Activated CD4-positive, alpha-beta memory T cell treated with anti-CD3 and anti-CD28 coated beads for 36 hours (primary cell): ENCODE measurements at regions not wholly inside any gene's neighbourhood (a gene's known extent, or its start where the extent isn't known, plus 50 kb on each side); places are given as distances from the start of the nearest gene placed in this dataset.

Experiments used
- CTCF ChIA-PET: fragments of 350-600 bp; sonication (Branson Sonifier 250); formaldehyde crosslinking; loops from one replicate; lab custom pipeline; 2021; ENCODE audit warnings: antibody characterized with exemption, inconsistent platforms; lab: Charles Lee
- POLR2A ChIA-PET: fragments of 350-600 bp; sonication (Branson Sonifier 250); formaldehyde crosslinking; loops from one replicate; lab custom pipeline; 2021; ENCODE audit warnings: antibody characterized with exemption; lab: Charles Lee
- DNase-seq: peaks from one replicate; pipeline ENCODE4 v3.0.0-alpha.2; 2020
- H3K27ac Mint-ChIP-seq: one replicate; pipeline ENCODE4 v1.8.0; 2021; ENCODE audit warnings: mixed read lengths
- H3K27me3 Mint-ChIP-seq: one replicate; pipeline ENCODE4 v1.8.0; 2021; ENCODE audit warnings: mixed read lengths
- H3K36me3 Mint-ChIP-seq: one replicate; pipeline ENCODE4 v1.8.0; 2021; ENCODE audit warnings: mixed read lengths
- H3K4me1 Mint-ChIP-seq: one replicate; pipeline ENCODE4 v1.8.0; 2021; ENCODE audit warnings: low read depth, mixed read lengths
- H3K4me3 Mint-ChIP-seq: one replicate; pipeline ENCODE4 v1.8.0; 2021; ENCODE audit warnings: mild to moderate bottlenecking, mixed read lengths
- H3K9me3 Mint-ChIP-seq: one replicate; pipeline ENCODE4 v1.8.0; 2021; ENCODE audit warnings: mixed read lengths
- intact Hi-C: fragments of 100-400 bp; cut with micrococcal nuclease; formaldehyde crosslinking; loops from one replicate; pipeline ENCODE4 v1.15.1; 2023

DNA sequence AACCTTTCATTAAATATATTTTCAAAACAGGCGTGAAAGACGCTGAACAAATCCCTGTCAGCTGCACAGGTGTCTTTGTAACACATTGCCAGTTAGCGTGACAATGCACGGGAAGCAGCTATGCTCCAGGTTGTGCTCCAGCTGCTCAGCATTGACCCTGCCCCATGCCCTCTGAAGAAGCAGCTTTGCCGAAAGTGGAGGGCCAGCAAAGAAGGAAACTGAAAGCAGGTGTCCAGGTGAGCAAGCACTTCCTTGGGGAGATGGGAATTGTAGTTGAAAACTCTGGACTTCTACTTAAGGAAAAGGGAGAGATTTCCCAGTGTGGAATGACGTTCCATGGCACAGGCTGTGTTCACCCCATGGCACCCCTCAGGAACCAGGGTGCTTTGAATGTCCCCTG lies 125.7 kb downstream of the TTLL2 start:
- ChIA-PET CTCF (no interaction called here), POLR2A (no interaction called here)
- H3K9me3 Mint-ChIP-seq, result no peaks in the 10 kb centered on the region
- H3K27me3 Mint-ChIP-seq, result no peaks in the 10 kb centered on the region
- intact Hi-C loops, result no loop called here
- no peak for DNase-seq
- H3K4me1 Mint-ChIP-seq, result no peaks in the 10 kb centered on the region
- no peaks in the 10 kb centered on the region for H3K36me3 Mint-ChIP-seq
- no peak overlapping the region for H3K4me3 Mint-ChIP-seq
- H3K27ac Mint-ChIP-seq, result no peak overlapping the region

DNA sequence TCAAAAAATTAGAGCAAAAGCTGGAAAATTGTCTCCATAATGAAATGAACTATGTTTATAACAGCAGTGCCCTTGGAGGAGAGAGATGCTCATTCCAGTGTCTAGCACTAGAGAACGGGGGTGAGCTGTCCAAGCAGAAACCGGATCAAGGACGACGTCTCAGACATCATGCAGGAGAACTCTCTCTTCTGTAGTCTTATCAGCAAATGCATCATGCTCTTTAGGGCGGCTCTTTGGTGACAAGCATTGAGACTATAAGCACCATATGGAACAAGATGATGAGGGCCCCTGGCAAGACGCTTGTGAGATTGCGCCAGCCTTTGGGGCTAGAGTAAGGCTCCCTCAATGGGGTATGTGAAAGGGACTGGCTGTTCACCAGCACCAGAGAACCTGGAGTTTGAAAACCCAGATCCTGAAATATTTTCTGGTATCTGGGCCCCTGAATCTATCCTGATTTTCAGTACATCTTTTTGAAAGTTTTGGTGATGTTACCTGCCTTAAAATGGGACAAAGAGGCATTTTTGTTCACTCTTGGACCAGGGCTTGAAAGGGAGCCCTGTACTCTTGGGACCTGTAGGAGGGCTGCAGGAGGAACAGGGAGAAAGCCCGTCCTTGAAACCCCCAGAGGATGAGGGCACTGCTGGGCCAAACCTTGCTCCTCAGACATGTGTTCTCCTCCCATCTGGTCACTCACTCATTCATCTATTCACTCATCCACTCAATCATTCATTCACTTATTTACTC lies 127.6 kb downstream of the TTLL2 start:
- Mint-ChIP-seq H3K36me3 (no peaks in the 10 kb centered on the region), H3K4me3 (no peak overlapping the region), H3K4me1 (no peaks in the 10 kb centered on the region), H3K27me3 (peaks cover 6% of the 10 kb centered on the region), H3K27ac (no peak overlapping the region), H3K9me3 (no peaks in the 10 kb centered on the region)
- ChIA-PET CTCF (no interaction called here), POLR2A (no interaction called here)
- no peak for DNase-seq
- intact Hi-C loops, result no loop called here

- intact Hi-C loops, result no loop called here
- POLR2A ChIA-PET, result no interaction called here
- Mint-ChIP-seq H3K9me3 (no peaks in the 10 kb centered on the region), H3K27me3 (peaks cover 6% of the 10 kb centered on the region), H3K36me3 (no peaks in the 10 kb centered on the region), H3K4me1 (no peaks in the 10 kb centered on the region), H3K27ac (no peak overlapping the region), H3K4me3 (no peak overlapping the region)
- CTCF ChIA-PET, result no interaction called here
- no peak for DNase-seq
Measured at GRCh38 chr6:167453082-167453446, 128.2 kb downstream of the TTLL2 start.

DNA sequence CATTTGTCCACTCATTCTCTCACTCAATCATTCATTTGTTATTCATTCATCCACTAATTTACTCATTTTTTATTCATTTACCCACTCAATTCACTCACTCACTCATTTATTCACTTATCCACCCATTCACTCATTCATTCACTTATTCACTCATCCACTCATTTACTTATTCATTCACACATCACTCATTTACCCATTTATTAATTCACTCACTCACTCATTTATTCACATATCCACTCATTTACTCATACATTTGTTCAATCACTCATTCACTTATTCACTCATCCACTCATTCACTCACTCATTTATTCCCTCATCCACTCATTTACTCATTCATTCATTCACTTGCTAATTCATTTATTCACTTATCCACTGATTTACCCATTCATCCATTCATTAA lies 129.1 kb downstream of the TTLL2 start:
- peaks cover 11% of the 10 kb centered on the region for H3K27me3 Mint-ChIP-seq
- intact Hi-C loops, result no loop called here
- ChIA-PET POLR2A (no interaction called here), CTCF (no interaction called here)
- no peak overlapping the region for H3K27ac Mint-ChIP-seq
- no peaks in the 10 kb centered on the region for H3K4me1 Mint-ChIP-seq
- H3K4me3 Mint-ChIP-seq, result no peak overlapping the region
- H3K36me3 Mint-ChIP-seq, result no peaks in the 10 kb centered on the region
- H3K9me3 Mint-ChIP-seq, result no peaks in the 10 kb centered on the region
- no peak for DNase-seq

- ChIA-PET POLR2A (no interaction called here), CTCF (no interaction called here)
- Mint-ChIP-seq H3K9me3 (no peaks in the 10 kb centered on the region), H3K27ac (no peak overlapping the region), H3K4me1 (no peaks in the 10 kb centered on the region), H3K27me3 (peaks cover 19% of the 10 kb centered on the region), H3K4me3 (no peak overlapping the region), H3K36me3 (no peaks in the 10 kb centered on the region)
- no peak for DNase-seq
- intact Hi-C loops, result no loop called here
Measured at GRCh38 chr6:167455371-167455770, 130.5 kb downstream of the TTLL2 start.

- ChIA-PET CTCF (no interaction called here), POLR2A (no interaction called here)
- H3K27me3 Mint-ChIP-seq, result peaks cover 20% of the 10 kb centered on the region
- no peak overlapping the region for H3K27ac Mint-ChIP-seq
- H3K4me1 Mint-ChIP-seq, result peaks cover 1% of the 10 kb centered on the region
- DNase-seq, result no peak
- no peak overlapping the region for H3K4me3 Mint-ChIP-seq
- H3K9me3 Mint-ChIP-seq, result no peaks in the 10 kb centered on the region
- intact Hi-C loops, result no loop called here
- H3K36me3 Mint-ChIP-seq, result no peaks in the 10 kb centered on the region
Measured at GRCh38 chr6:167462514-167463312, 137.8 kb downstream of the TTLL2 start.

GRCh38 chr6:167464177-167464576 lies 139.3 kb downstream of the TTLL2 start:
- DNase-seq, result no peak
- H3K36me3 Mint-ChIP-seq, result no peaks in the 10 kb centered on the region
- H3K4me3 Mint-ChIP-seq, result no peak overlapping the region
- no peaks in the 10 kb centered on the region for H3K9me3 Mint-ChIP-seq
- no peak overlapping the region for H3K27ac Mint-ChIP-seq
- H3K4me1 Mint-ChIP-seq, result peaks cover 2% of the 10 kb centered on the region
- intact Hi-C loops, result no loop called here
- ChIA-PET CTCF (no interaction called here), POLR2A (no interaction called here)
- peaks cover 15% of the 10 kb centered on the region for H3K27me3 Mint-ChIP-seq

GRCh38 chr6:167465482-167465881 lies 140.6 kb downstream of the TTLL2 start:
- intact Hi-C loops, result no loop called here
- no peak for DNase-seq
- ChIA-PET CTCF (no interaction called here), POLR2A (no interaction called here)
- H3K4me1 Mint-ChIP-seq, result peaks cover 2% of the 10 kb centered on the region
- H3K9me3 Mint-ChIP-seq, result no peaks in the 10 kb centered on the region
- H3K36me3 Mint-ChIP-seq, result no peaks in the 10 kb centered on the region
- H3K4me3 Mint-ChIP-seq, result no peak overlapping the region
- H3K27me3 Mint-ChIP-seq, result peaks cover 6% of the 10 kb centered on the region
- H3K27ac Mint-ChIP-seq, result no peak overlapping the region

DNA sequence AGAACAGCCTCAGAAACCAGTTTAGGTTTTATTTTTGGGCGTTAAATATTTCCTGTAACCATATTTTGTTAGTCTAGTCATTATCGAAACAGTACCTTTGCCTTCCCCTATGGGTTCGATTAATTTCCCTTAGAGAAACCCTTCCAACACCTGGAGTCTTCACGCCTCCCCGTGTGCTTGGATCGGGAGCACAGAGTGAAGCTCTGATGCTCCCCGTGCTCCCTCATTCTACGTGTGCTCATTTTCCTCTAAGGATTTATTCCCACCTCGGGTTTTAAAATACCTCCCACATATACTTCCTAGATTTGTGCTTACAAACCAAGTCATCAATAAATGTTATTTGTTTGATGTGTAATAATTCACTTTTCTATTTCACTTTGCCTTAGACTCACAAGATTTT lies 142.4 kb downstream of the TTLL2 start:
- intact Hi-C loops, result no loop called here
- no peak overlapping the region for H3K27ac Mint-ChIP-seq
- no peak for DNase-seq
- no peaks in the 10 kb centered on the region for H3K9me3 Mint-ChIP-seq
- H3K4me3 Mint-ChIP-seq, result no peak overlapping the region
- POLR2A ChIA-PET, result no interaction called here
- peaks cover 2% of the 10 kb centered on the region for H3K4me1 Mint-ChIP-seq
- CTCF ChIA-PET, result no interaction called here
- H3K36me3 Mint-ChIP-seq, result no peaks in the 10 kb centered on the region
- H3K27me3 Mint-ChIP-seq, result no peaks in the 10 kb centered on the region

DNA sequence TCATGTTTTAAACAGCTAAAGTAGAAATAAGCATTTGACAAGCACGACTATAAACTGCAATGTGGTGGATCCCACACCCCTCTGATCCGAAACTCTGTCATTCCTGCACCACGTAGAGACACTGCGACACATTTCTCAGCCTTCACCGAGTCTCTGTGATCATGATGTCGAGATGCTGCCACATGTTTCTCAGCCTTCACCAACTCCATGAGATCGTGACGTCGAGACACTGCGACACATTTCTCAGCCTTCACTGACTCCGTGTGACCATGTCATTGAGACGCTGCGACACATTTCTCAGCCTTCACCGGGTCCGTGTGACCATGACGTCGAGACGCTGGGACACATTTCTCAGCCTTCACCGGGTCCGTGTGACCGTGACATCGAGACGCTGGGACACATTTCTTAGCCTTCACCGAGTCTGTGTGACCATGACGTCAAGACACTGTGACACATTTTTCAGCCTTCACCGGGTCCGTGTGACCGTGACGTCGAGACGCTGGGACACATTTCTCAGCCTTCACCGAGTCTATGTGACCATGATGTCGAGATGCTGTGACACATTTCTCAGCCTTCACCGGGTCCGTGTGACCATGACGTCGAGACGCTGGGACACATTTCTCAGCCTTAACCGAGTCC lies 143.0 kb downstream of the TTLL2 start:
- H3K9me3 Mint-ChIP-seq, result no peaks in the 10 kb centered on the region
- H3K36me3 Mint-ChIP-seq, result no peaks in the 10 kb centered on the region
- no peak overlapping the region for H3K27ac Mint-ChIP-seq
- H3K4me3 Mint-ChIP-seq, result no peak overlapping the region
- ChIA-PET CTCF (no interaction called here), POLR2A (no interaction called here)
- intact Hi-C loops, result no loop called here
- H3K4me1 Mint-ChIP-seq, result peaks cover 2% of the 10 kb centered on the region
- DNase-seq, result no peak
- no peaks in the 10 kb centered on the region for H3K27me3 Mint-ChIP-seq

- intact Hi-C loops, result no loop called here
- POLR2A ChIA-PET, result no interaction called here
- no peak overlapping the region for H3K4me3 Mint-ChIP-seq
- no peak for DNase-seq
- CTCF ChIA-PET, result no interaction called here
- no peaks in the 10 kb centered on the region for H3K9me3 Mint-ChIP-seq
- H3K27ac Mint-ChIP-seq, result no peak overlapping the region
- H3K36me3 Mint-ChIP-seq, result no peaks in the 10 kb centered on the region
- peaks cover 2% of the 10 kb centered on the region for H3K4me1 Mint-ChIP-seq
- H3K27me3 Mint-ChIP-seq, result no peaks in the 10 kb centered on the region
Measured at GRCh38 chr6:167469101-167469500, 144.2 kb downstream of the TTLL2 start.

DNA sequence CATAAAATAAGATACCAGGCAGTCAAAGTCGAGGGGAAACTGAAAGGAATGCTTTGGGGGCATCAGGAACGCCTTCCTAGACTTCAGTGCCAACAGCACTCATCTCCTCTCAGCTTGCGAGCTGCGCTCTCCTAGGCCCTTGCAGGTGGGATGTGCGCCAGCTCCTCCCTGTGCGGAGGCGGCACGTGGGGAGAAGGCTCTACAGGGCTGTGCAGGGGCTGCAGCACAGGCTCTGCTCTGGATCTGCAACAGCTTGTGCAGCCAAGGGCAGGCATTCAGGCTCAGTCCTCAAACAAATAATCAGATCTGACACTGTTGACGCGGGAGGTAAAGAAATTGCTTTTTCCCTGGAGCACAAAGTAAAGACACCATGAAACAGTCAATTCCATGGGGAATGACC lies 144.8 kb downstream of the TTLL2 start:
- H3K9me3 Mint-ChIP-seq, result no peaks in the 10 kb centered on the region

More for the DNA sequence above, 144.8 kb downstream of the TTLL2 start:
- no peak for DNase-seq
- ChIA-PET CTCF (no interaction called here), POLR2A (no interaction called here)
- Mint-ChIP-seq H3K4me1 (peaks cover 2% of the 10 kb centered on the region), H3K27ac (no peak overlapping the region), H3K36me3 (no peaks in the 10 kb centered on the region), H3K4me3 (no peak overlapping the region), H3K27me3 (no peaks in the 10 kb centered on the region)
- intact Hi-C loops, result no loop called here
